Heart left ventricle (tissue), 16 donors: ENCODE measurements at regions not wholly inside any gene's neighbourhood (a gene's known extent, or its start where the extent isn't known, plus 50 kb on each side); places are given as distances from the start of the nearest gene placed in this dataset.

Experiments used
- ATAC-seq, 4 donors: fragments of 200-7000 bp; cut with Tn5 transposase; one replicate each; pipeline ENCODE4 v1.9.1; 2020 to 2022; ENCODE audit warnings: moderate library complexity in 4 of 4, mild to moderate bottlenecking in 3 of 4, moderate number of reproducible peaks in 1 of 4
- DNase-seq, 5 donors: peaks; one replicate each; pipeline ENCODE4 v3.0.0-alpha.2; 2020
- H3K27ac ChIP-seq, 12 donors: fragments of 200-600 bp; sonication (generic) in 4 of 12; one replicate each; pipeline versions ENCODE4 v1.5.0 to v1.8.0; 2016 to 2022; ENCODE audit warnings: mild to moderate bottlenecking in 2 of 12
- H3K27me3 ChIP-seq, 9 donors: fragments of 200-600 bp; sonication (generic) in 2 of 9; one replicate each; pipeline versions ENCODE4 v1.5.1 to v1.8.0; 2016 to 2022; ENCODE audit warnings: mild to moderate bottlenecking in 3 of 9
- H3K36me3 ChIP-seq, 9 donors: fragments of 200-600 bp; sonication (generic) in 2 of 9; one replicate each; pipeline versions ENCODE4 v1.5.0 to v1.8.0; 2018 to 2022; ENCODE audit warnings: mild to moderate bottlenecking in 2 of 9
- H3K4me1 ChIP-seq, 12 donors: fragments of 200-600 bp; sonication (generic) in 4 of 12; one replicate each; pipeline versions ENCODE4 v1.5.0 to v1.8.0; 2016 to 2022; ENCODE audit warnings: mild to moderate bottlenecking in 3 of 12
- H3K4me3 ChIP-seq, 12 donors: fragments of 200-600 bp; sonication (generic) in 4 of 12; one replicate each; pipeline versions ENCODE4 v1.5.0 to v1.8.0; 2017 to 2022; ENCODE audit warnings: mild to moderate bottlenecking in 9 of 12, moderate library complexity in 4 of 12
- H3K9me3 ChIP-seq, 12 donors: fragments of 200-600 bp; sonication (generic) in 4 of 12; one replicate each; pipeline versions ENCODE4 v1.5.0 to v1.8.0; 2016 to 2022; ENCODE audit warnings: mild to moderate bottlenecking in 1 of 12
- CTCF ChIP-seq, 12 donors: fragments of 200-600 bp; sonication (generic) in 4 of 12; IDR thresholded peaks; one replicate each; pipeline versions ENCODE4 v1.5.0 to v1.8.0; 2018 to 2022; ENCODE audit warnings: antibody characterized with exemption in 12 of 12, mild to moderate bottlenecking in 5 of 12
- POLR2A ChIP-seq, 2 donors: fragments of 450-650 bp; IDR thresholded peaks; one replicate each; pipeline ENCODE4 v1.6.1; 2017; ENCODE audit warnings: antibody characterized with exemption in 2 of 2, mild to moderate bottlenecking in 2 of 2, moderate library complexity in 2 of 2
- WGBS, 4 donors: extraction: QIAGEN DNeasy Blood & Tissue Kit in 2 of 4; methylation state at CpG; one replicate each; pipeline versions ENCODE4 v1.1.5 to v1.1.7; 2013 to 2018; 5-methylcytosine and 5-hydroxymethylcytosine counted together
- intact Hi-C, 10 donors: fragments of 100-400 bp; cut with DNase I; formaldehyde crosslinking; loops; one replicate each; pipeline versions ENCODE4 v1.11.1 to v1.14.2; 2022
- donor health status: ischemic (EF 13 %, LVEDD 7.1; RV severe dilation, severe dysfunction).
- donor health status: healthy with polysubstance abuse.
- donor health status: DM: no; HTN: yes; CAD: no.
- donor health status: DM: no; HTN: no; CAD: no.
- donor health status: ischemic (EF 25% LVEDD 6.9; RV normal size, moderate dysfunction).
- donor health status: ischemic (EF 25% LVEDD 5.7; RV mildly dilated, moderate dysfunction).
- donor health status: healthy.
- donor health status: DM: yes; HTN: yes; CAD: no.
- donor health status: ischemic (EF 35%, LVEDD 5.7; RV mildly dilated, moderate dysfunction).
- donor health status: nonischemic (EF 11% LVEDD 7.7; RV severe dilation, severe dysfunction).
- donor health status: DM: yes; HTN: yes; CAD: no.
- donor health status: PGD.
- donor health status: ischemic (EF 29% LVEDD 5.4; RV normal size, mild dysfunction).
- donor health status: nonischemic (EF 23%, LVEDD 6.1; RV moderate dilation, normal function).

DNA sequence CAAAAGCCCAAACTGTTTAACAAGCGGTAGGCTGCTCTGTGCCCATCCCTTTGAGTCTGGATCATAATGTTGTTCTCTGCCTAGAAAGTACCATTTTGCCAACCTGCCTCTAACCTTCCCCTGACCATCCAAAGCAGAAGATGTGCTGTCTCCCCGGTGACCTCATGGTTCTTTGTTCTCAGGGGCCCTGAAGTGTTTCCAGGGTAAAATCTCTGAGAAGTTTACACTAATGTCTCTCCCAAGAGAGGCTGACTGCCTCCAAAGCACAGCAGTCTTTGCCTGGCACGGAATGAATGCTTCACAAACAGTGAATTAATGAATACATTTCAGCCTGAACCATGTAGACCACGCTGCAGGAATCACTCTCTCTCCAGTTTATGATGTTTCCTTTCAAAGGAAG, 523.8 kb upstream of the CELF2 start:
- Histone ChIP-seq H3K27ac (no peak overlapping the region), H3K36me3 (no peaks in the 10 kb centered on the region), H3K4me3 (no peak overlapping the region), H3K9me3 (no peaks in the 10 kb centered on the region), H3K27me3 (no peaks in the 10 kb centered on the region), H3K4me1 (no peaks in the 10 kb centered on the region)
- no peak for TF ChIP-seq CTCF (IDR thresholded peaks at IDR 0.05)
- no peak for TF ChIP-seq POLR2A (IDR thresholded peaks at IDR 0.05)
- intact Hi-C loops: no loop called here
- ATAC-seq (no peak), DNase-seq (no peak)
- 84 to 98% (median 89%) methylated on average over 4 of the region's 4 CpGs for WGBS, 4 donors

DNA sequence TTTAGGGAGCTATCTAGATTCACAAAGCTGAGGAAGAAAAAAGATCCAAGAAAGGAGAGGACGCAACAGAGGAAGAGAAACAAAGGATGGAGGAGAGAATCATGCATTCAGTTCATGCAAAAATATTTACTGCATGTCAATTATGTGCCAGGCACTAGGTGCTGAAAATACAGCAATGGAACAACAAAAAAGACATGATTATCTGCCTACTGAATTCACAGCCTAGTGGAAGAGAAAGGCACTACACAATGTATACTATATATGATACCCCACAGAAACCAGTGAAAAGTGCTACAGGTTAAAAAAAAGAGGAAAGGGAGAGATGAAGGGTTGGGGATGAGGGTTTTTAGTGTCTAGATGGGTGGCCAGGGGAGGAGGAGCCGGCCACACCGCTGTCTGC, 520.4 kb upstream of the CELF2 start:
- H3K27ac ChIP-seq: no peak overlapping the region
- no peak for ATAC-seq
- H3K27me3 ChIP-seq: no peaks in the 10 kb centered on the region
- H3K4me3 ChIP-seq: no peak overlapping the region
- H3K4me1 ChIP-seq: peaks cover 0 to 9% (median 0%) of the 10 kb centered on the region in 12 donors
- no peaks in the 10 kb centered on the region for H3K36me3 ChIP-seq
- TF ChIP-seq CTCF (IDR thresholded peaks at IDR 0.05) (peak in 2 of 12 donors; percentile 18), POLR2A (IDR thresholded peaks at IDR 0.05) (no peak)
- DNase-seq: no peak
- 94 to 97% (median 95%) methylated on average over 3 of the region's 3 CpGs for WGBS, 4 donors
- intact Hi-C loops: no loop called here
- peaks cover 0 to 2% (median 0%) of the 10 kb centered on the region in 12 donors for H3K9me3 ChIP-seq

DNA sequence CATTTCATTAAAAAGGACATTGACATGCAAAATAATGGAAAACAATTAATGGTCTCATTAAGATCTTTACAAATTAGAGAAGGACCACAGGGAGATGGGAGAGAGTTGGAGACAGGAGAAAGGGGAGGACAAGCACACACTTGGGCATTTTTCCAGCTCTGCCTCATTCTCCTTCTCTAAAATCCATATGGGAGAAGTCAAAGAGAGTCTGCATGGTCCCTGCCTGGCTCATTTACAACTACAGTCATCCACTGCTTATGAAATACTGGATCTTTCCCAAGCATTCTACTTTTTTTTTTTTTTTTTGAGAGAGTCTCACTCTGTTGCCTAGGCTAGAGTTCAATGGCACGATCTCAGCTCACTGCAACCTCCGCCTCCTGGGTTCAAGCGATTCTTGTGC, 518.9 kb upstream of the CELF2 start:
- DNase-seq (peak in 1 of 5 donors; percentile 26), ATAC-seq (peak in 1 of 4 donors; percentile 38)
- Histone ChIP-seq H3K27me3 (no peaks in the 10 kb centered on the region), H3K36me3 (no peaks in the 10 kb centered on the region), H3K27ac (no peak overlapping the region), H3K9me3 (peaks cover 0 to 2% (median 0%) of the 10 kb centered on the region in 12 donors), H3K4me1 (peaks cover 0 to 9% (median 0%) of the 10 kb centered on the region in 12 donors), H3K4me3 (no peak overlapping the region)
- WGBS, 4 donors: 84 to 88% (median 86%) methylated on average over 3 of the region's 3 CpGs
- intact Hi-C loops: no loop called here
- no peak for TF ChIP-seq POLR2A (IDR thresholded peaks at IDR 0.05)
- TF ChIP-seq CTCF (IDR thresholded peaks at IDR 0.05): no peak

GRCh38 chr10:10499839-10500238, 517.8 kb upstream of the CELF2 start:
- intact Hi-C loops: no loop called here
- WGBS, 4 donors: 44 to 67% (median 56%) methylated on average over 2 of the region's 2 CpGs
- Histone ChIP-seq H3K27me3 (no peaks in the 10 kb centered on the region), H3K9me3 (peaks cover 0 to 2% (median 0%) of the 10 kb centered on the region in 12 donors), H3K36me3 (no peaks in the 10 kb centered on the region), H3K4me1 (peaks cover 0 to 9% (median 0%) of the 10 kb centered on the region in 12 donors), H3K4me3 (no peak overlapping the region), H3K27ac (no peak overlapping the region)
- no peak for DNase-seq
- TF ChIP-seq POLR2A (IDR thresholded peaks at IDR 0.05) (no peak), CTCF (IDR thresholded peaks at IDR 0.05) (no peak)
- ATAC-seq: no peak
